HG03159 (cell line): ENCODE measurements at regions not wholly inside any gene's neighbourhood (a gene's known extent, or its start where the extent isn't known, plus 50 kb on each side); places are given as distances from the start of the nearest gene placed in this dataset.

Source experiments
- ATAC-seq: cut with Tn5 transposase; IDR thresholded peaks from one replicate; pipeline ENCODE4 v1.9.1; 2021; ENCODE audit warnings: mild to moderate bottlenecking, moderate library complexity; ENCODE audit not compliant: unreplicated experiment

DNA sequence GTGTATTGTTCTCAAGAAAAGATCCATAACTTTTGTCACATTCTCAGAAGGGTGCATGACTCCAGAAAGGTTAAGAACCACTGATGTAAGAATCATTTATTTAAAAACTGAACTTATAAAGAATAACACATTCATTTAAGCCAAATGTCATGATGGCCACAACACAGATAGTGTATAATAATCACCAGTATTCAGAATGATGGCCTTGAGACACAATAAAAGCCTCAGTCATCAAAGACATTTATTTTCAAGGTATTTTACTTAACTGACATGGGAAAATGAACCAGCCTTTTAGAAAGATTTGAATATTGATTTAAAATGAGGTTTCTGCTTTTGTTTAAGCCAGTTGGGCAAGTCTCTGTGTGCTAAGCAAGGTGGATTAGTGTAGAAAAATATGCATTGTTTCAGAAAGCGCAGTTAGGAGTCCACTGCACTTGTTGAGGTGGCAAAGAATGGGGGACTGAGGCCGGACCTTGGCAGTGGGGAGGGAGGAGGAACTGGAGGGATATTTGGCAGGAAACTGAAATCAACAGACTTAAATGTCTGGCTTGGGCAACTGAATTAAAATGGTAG, 371.9 kb upstream of the ESRRG start:
- no peak for ATAC-seq

DNA sequence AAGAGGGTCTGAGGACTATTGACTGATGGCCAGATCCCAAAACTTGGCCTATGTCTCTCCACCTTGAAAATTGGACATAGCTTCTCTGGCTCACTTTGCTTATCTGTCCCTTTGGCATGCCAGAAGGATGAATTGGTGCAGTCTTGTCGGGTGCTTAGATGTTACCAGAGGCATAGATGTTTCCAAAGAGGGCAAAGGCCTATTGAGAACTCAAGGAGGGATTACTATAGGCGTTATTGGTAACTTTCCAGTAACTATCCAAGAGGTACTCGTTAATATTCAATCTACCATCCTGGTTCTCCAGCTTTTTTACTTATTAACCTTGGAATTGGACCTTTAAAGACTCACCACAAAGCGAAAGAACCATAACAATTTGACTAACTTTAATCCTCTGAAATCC, 368.3 kb upstream of the ESRRG start:
- no peak for ATAC-seq

DNA sequence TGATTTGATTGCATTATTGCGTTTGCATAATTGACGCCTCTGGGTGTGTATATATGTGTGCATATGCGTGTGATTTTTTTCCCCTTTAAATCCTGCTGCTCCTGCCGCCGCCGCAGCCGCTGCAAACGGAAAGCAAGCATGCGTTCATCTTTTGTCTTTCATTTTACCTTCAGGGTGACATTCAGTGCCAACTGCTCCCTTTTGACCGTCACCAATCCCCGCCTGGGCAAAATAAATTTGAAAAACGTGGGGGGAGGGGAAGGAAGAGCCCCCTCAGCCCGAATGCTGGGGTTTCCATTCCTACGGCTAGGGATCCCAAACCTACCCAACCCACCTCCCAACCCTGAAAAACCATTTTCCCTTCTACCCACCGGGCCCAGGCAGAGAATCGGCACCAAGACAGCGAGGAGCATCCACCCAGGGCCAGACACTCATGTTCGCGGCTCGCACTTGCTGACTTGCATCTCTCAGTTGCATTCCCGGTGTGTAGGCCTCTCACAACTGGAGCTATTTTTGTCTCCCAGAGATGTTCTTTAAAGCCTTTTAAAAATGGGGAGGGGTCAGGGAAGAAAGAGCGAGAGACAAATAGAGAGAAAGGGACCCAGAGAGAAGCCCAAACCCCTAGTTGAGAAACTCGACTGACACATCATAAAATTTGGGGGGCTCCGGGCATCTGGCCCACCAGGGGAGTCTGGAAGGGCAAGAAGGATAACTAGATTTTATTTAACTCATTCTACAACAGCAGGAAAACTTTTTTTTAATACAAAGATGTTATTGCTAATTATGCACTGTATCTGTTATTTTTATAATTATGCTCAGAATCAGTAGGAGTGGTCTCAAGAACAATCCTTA, 367.1 kb upstream of the ESRRG start:
- ATAC-seq: no peak

DNA sequence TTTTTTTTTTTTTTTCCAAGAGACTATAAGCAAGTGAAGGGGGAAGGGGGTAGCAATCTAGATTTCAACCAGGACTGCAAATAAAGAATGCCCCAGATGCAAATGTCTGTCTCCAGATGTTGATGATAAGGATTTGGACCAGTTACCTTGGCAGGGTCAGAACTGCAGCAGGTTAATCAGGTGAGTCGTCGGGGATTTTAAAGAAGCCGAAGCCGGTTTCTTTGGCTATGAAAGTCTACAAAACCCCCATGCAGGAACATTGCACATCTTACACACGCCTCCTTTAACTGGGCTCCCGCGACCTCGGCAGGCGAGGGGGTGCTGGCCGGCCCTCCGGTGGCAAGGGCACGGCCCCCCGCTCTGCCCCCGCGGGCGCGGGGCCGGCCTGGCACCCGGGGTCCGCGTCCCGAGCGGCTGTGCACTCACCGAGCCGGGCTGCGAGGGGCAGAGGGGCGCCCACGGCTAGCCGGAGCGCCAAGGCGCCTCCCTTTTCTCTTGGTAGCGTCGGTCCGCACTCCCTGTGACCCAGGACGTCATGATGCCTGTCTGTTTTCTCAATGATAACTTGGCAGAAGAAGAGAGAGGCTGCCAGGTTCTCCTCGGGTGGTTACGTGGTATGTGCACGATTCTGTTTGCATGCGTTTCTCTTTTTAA, 366.3 kb upstream of the ESRRG start:
- ATAC-seq: no peak

DNA sequence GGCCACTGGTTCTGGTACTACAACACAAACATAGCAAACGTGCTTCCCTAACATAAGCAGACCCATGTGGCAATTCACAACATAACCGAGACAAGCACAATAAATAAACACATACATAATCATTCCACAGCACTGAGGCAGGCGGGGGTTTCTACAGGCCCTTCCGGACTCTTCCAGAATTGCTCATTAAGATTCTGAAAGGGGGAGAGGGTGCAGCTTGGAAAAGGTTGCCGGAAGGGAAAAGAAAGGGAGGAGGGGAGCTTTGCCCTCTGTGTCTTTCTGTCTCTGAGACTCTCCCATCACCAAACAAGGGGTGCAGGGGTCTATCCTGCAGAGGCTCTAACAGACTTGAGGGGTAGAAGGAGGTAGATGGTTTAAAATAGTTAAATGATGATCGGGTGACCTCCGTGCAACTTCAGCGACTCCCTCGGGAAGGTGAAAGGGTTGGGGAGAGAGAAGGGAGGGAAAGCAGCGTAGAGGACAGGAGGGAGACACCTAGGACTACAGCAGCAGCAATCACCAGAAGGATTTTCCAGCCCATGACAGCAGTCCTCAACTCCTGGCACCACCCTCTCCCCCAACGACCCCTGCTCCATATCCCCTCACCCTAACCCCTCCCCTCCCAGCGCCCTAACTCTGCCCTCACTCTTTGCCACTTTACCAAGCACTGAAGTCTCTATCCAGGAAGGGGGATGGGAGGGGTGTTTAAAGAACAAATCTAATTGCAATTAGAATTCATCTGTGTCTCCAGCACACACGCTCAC, 365.5 kb upstream of the ESRRG start:
- no peak for ATAC-seq

DNA sequence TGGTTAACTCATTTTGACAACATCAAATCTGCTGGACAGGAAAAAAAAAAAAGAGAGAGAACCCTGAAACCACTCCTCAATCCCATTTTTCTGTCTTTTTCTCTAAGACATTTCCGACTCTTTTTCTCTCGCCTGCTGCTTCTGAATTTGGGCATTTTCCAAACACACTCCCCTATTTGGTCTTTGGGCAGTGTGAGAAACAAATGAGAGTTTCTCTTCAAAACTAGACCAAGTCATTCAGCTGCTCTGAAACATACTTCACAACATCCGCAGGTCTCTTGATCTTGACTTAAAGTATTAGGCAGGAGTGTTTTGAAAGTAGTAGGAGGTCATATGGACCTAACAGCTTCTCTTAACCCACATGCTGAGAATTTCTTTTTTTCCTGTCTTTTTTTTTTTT, 364.8 kb upstream of the ESRRG start:
- no peak for ATAC-seq

DNA sequence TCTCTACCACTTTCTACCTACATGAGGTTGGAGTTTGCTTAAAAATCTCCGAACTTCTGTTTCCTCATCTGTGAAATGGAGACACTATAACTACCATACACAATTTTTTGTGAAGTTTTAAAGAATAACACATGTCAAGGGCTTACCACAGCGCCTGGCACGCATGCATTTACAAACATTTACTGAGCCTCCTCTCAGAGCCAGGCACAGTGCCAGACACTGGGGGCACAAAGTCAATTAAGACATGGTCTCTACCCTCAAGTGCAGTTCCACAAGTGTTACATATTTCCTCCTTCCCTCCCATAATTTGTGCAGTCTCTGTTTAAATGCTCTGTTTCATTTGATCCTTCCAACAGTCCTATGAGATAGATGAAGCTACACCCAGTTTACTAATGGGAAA, 356.4 kb upstream of the ESRRG start:
- no peak for ATAC-seq

DNA sequence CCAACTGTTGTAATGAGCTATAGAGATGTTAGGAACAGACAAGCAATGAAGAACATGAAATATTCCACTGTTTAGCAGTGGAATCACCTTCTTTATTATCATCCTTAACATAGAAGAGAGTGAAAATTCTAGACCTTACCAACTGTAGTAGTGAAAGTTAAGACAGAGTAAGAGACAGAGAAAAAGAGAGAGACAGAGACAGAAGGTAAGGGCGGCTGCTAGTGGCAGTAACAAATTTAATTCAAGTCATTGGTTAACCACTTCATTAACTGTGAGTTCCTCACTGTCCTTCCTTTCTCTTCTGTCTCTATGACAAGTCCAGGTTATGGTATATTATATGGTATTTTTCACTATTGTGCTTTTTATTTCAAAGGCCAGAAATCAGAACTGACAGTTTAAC, 355.7 kb upstream of the ESRRG start:
- no peak for ATAC-seq

DNA sequence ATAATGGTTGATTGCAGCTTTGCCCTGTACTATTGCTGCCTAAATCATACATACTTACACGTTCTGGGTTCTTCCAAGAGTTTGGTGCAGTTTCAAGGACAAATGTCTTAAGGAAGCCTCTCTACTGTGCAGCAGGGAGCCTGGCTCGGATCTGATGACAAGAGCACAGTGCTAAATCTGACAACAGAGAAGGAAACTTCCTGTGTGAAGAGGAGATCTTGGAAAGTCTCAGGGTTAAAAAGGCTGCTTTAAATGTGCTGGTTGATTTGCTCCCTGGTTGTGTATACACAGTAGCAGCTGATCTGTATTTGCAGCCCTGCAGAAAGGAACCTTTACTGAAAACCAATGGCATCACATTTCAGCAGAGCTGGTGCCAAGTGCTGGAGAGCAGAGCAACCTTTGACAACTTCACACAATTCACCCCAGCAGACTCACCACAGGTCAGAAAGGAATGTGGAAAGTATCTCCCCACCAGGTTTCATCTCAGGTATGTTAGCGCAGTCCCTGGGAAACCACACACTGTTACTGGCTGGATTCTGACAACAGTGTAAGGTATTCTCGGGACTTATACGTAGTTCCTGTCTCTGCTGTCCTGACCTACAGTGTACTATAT, 355.0 kb upstream of the ESRRG start:
- no peak for ATAC-seq

DNA sequence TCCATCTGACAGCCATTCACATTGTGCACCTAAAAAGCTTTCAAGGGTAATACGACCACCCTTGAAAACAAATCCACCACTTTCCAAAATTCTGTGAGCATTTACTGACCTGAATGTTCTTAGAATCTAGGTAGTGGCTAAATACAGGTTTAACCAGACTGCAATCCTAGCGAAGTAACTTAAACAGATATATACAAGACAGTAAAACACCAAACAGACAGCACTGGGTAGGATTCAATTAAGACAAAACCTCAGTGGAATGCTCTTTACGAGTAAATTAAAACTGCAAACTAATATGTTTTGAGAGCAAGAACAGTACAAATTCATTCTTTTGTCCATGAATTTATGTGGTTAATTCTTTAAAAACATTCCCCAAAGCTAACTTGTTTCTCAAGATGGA, 354.2 kb upstream of the ESRRG start:
- no peak for ATAC-seq

DNA sequence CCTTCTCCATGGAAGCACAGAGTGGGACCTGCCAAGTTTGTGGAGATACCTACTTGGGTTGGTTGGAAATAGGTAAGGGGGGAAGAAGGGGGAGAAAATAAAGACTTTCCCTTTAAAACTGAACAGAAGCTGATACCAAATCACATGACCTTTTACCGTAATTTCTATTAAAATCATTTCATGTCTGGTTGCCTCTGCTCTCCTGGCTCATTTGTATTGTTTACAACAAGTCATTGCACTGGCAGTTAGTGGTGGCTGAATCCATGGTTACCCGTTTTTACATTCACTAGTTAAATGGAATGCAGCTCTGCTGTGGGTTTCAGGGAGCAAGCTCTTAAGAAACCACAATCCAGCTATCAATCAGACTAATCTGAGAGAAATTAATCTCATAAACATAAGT, 353.7 kb upstream of the ESRRG start:
- no peak for ATAC-seq

DNA sequence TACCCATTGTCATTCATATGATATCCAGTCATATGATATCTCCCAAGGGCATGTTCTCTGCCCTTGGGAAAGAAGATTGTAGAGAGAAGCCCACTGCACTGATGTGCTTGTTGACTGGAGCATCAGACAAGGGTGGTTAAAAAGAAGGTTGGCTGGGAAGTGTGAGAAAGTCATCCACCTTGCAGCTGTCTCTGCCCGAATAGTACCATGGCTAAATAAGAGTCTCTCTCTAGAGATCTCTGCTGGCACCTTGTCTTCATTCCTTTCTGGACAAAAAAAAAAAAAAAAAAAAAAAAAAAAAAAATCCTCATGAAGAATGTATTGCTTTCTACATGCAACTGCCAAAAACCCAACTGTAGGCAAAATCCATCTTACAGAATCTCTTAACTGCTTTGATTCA, 349.7 kb upstream of the ESRRG start:
- no peak for ATAC-seq

DNA sequence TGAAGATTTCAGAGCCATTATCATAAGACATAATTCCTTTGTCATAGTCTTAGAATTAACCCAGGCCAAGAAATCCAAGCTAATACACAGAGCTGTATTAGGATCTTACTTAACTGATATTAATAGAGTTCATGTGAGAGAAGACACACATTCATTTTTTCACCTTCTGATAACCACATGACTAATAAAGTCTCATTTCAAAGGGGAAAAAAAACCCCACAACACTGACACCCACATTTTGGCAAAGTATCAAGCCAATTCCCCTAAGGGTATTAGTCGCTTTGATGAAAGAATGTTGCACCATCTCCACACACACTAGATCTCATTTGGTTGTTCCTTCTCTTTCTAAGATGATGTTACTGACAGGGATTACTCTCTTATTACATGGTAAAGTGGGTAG, 344.4 kb upstream of the ESRRG start:
- no peak for ATAC-seq

DNA sequence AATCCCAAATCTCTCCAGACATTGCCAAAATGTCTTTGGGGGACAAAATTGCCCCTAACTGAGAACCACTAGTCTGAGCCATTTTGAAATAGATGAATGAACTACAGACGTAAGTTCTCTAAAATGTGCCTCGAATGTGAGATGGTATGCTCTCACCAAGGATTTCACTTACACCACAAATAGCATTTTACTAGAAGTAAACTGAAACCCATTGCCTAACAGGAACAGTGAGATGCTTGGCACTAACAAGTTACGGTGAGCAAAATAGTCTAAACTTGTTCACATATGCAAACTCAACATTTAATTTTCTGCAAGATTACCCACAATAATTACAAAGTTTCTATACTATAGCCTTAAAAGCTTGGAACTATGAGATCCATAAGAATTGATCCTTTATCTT, 343.6 kb upstream of the ESRRG start:
- ATAC-seq: no peak

DNA sequence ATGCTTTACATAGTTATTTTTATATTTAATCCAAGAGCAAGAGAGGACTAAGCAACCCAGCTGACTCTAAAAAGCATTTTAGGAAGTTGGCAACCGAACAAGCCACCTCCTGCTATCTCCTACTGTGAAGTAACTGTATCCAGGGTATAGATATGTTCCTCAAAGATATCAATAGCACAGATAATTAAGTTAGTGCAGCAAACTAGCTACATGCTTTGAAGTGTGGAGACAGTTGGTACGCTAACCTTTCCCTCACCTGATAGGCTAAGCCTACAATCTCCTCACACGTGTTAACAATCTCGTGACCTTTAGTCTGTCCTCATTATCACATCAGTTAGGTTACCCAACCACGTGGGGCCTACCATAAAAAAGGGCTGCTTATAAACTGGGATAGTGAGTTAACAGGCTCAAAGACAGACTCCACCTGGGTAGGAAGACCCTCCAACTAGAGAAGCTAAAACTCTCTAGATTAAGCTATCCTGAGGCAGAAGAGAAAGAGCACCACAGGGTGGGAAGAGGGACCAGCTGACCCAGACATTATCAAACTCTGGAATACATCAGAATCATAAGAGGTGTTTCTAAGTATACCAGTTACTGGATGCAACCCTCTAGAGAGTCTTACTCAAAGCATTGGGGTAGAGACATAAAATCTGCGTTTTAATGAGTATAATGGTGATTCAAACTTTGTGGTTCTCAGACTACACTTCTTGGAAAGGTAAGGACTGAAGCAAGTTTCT, 340.1 kb upstream of the ESRRG start:
- no peak for ATAC-seq

DNA sequence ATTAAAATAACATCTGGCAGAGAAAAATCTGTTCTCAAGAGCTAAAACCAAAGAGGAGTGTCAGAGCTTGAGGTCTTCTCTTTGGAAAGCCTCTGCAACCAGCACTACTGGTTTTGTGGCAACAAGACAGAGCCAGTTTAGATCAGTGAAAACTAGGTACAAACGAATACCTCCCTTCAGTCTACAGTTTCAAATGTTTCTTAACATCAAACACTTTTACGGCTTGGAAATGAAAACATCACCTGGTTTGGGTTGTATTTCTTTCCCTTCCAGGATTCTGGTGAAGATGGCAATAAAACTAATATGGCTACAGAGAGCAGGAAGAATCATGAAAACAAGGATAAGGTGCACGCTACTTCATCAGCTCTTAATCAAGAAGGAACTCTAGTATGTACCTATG, 339.4 kb upstream of the ESRRG start:
- ATAC-seq: no peak

DNA sequence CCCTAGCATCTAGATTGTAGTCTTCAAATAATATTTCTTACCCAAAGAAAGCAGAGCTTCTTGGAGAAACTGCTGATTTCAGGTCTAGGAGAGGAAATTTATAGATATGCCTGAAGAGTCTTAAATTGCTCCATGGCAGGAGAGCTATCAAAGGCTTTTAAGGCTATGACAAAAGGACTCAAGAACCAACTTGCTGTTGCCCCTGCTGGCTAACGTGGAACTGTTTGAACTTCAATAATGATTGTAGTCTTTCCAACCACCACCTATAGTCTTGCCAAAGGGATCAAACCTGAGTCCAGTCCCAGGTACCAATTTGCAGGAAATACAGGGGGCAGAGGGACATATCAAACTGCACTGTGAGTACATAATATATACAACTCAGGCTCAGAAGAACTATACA, 336.2 kb upstream of the ESRRG start:
- no peak for ATAC-seq

DNA sequence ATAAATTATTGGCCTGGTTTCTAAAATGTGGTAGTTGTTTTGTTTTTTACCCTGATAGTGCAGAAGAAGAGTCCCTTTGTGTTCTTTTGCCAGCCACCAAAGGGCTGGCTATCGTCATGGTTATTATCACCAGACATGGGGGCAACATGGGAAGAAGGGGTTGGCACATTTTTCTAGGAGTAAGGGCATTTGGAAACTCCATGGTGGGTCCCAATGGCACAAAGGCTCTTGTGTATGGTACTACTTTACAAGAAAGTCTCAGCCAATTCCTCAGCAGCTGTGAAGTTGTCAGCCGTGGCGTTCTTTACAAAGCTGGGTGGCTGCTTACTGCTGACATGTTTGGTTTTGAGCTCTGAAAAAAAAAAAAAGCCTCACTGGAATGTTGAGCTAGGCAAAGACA, 330.4 kb upstream of the ESRRG start:
- no peak for ATAC-seq

DNA sequence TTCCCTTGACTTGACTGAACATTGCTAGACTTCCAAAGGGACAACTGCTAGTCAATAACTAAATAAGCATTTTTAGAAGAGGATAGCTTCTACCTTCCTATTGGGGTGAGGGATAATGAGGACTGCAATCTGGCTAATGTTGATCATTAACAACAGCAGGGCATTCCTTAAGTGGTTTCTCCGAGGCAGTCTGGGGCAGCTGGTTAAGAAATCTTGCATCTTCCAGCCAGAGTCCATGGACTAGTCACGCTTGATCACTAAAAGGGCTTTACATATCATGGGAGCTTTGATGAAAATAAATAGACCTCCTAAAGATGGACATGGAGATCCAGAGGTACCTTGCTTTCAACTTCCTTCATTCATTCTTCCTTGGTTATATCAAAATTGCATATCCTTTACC, 329.4 kb upstream of the ESRRG start:
- no peak for ATAC-seq

DNA sequence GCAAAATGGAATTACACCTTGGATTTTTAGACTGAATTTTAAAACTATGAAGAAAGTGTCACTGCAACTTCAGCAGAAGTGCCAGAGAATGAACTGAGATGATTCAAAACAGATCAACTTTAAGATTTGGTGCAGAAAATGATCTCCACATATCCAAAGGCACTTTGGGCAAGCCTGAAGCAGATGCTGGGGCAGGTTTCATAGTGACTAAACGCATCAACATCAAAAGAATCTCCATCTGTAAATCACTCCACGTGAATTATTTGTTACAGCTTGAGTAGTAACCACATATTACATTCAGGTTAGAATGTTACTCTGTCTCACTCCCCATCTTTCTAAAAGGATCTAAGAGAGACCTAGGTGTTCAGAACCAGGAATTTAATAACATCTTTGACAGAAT, 329.0 kb upstream of the ESRRG start:
- ATAC-seq: no peak

DNA sequence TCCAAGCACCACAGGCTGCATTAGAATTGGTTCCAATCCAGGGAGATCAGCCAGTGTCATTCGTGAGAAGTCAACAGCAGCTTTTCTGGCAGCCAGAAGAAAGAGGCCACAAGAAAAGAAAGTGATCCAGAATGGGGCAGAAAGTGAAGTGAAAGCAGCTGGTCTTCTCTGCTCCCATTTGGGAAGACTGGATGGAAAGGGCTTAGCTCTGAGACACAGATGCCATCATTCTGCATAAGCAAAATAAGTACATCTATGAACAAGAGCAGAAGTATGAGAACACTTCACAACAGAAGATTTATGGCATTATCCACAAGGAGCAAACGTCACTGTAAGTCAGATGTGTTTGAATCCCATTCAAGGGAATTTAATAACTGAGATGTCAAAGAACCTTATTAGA, 326.5 kb upstream of the ESRRG start:
- no peak for ATAC-seq
